ENCODE measurements at regions not wholly inside any gene's neighbourhood (a gene's known extent, or its start where the extent isn't known, plus 50 kb on each side); places are given as distances from the start of the nearest gene placed in this dataset.

- no peak overlapping the region for H3K4me3 Mint-ChIP-seq (ENCODE audit: low read depth, unreplicated experiment)
- TF ChIP-seq, protein P1, sequence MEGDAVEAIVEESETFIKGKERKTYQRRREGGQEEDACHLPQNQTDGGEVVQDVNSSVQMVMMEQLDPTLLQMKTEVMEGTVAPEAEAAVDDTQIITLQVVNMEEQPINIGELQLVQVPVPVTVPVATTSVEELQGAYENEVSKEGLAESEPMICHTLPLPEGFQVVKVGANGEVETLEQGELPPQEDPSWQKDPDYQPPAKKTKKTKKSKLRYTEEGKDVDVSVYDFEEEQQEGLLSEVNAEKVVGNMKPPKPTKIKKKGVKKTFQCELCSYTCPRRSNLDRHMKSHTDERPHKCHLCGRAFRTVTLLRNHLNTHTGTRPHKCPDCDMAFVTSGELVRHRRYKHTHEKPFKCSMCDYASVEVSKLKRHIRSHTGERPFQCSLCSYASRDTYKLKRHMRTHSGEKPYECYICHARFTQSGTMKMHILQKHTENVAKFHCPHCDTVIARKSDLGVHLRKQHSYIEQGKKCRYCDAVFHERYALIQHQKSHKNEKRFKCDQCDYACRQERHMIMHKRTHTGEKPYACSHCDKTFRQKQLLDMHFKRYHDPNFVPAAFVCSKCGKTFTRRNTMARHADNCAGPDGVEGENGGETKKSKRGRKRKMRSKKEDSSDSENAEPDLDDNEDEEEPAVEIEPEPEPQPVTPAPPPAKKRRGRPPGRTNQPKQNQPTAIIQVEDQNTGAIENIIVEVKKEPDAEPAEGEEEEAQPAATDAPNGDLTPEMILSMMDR (IDR thresholded peaks at IDR 0.05; ENCODE audit: unreplicated experiment) = no peak
- DNase-seq = no peak
- CTCF ChIA-PET = no interaction called here
- peaks cover 76% of the 10 kb centered on the region for H3K27me3 Mint-ChIP-seq (ENCODE audit: unreplicated experiment)
- peaks cover 4% of the 10 kb centered on the region for H3K9me3 Mint-ChIP-seq (ENCODE audit: low read depth, unreplicated experiment)
- no TSS peak for BruUV-seq (replicated peaks)
- intact Hi-C loops (cut with micrococcal nuclease; ENCODE audit: unreplicated experiment) = no loop called here
- no peak overlapping the region for H3K27ac Mint-ChIP-seq (ENCODE audit: unreplicated experiment)
- no peaks in the 10 kb centered on the region for H3K4me1 Mint-ChIP-seq (ENCODE audit: low read depth, unreplicated experiment)
- no peaks in the 10 kb centered on the region for H3K36me3 Mint-ChIP-seq (ENCODE audit: insufficient read depth, unreplicated experiment)
Measured at GRCh38 chr7:127530148-127530547, 55.2 kb downstream of the GCC1 start.

GRCh38 chr7:127527561-127527960 lies 57.8 kb downstream of the GCC1 start:
- TF ChIP-seq, protein P1 (IDR thresholded peaks at IDR 0.05; ENCODE audit: unreplicated experiment) = no peak
- no TSS peak for BruUV-seq (replicated peaks)
- no peak overlapping the region for H3K27ac Mint-ChIP-seq (ENCODE audit: unreplicated experiment)
- DNase-seq = no peak
- H3K27me3 Mint-ChIP-seq (ENCODE audit: unreplicated experiment) = peaks cover 50% of the 10 kb centered on the region
- intact Hi-C loops (cut with micrococcal nuclease; ENCODE audit: unreplicated experiment) = no loop called here
- CTCF ChIA-PET = no interaction called here
- H3K9me3 Mint-ChIP-seq (ENCODE audit: low read depth, unreplicated experiment) = peaks cover 4% of the 10 kb centered on the region
- no peaks in the 10 kb centered on the region for H3K4me1 Mint-ChIP-seq (ENCODE audit: low read depth, unreplicated experiment)
- no peak overlapping the region for H3K4me3 Mint-ChIP-seq (ENCODE audit: low read depth, unreplicated experiment)
- H3K36me3 Mint-ChIP-seq (ENCODE audit: insufficient read depth, unreplicated experiment) = no peaks in the 10 kb centered on the region

GRCh38 chr7:127525866-127526480 lies 59.4 kb downstream of the GCC1 start:
- DNase-seq = no peak

DNA sequence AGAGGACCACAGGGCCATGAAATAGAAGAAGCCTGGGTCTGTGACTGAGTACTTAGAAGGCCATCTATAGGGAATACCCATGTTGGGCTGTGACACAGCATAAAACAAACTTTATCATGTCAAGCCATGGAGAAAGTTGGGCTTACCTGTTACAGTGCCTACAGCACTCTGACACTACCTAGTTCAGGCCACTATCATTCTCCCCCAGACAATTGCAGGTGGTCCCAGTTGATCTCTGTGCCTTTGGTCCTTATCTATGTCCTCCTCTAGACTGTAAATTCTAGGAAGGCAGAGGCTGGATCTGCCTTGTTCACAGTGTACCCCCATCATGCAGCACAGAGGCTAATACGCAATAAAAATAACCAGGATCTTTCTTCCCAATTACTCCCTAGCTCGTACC lies 69.1 kb downstream of the GCC1 start:
- no TSS peak for BruUV-seq (replicated peaks)
- H3K27me3 Mint-ChIP-seq (ENCODE audit: unreplicated experiment) = peaks cover 64% of the 10 kb centered on the region
- CTCF ChIA-PET = interaction anchor here (0.7 kb wide), 1 partner anchor 548 kb away, joined by 3 read pairs; no protein-coding TSS in a partner anchor
- no peaks in the 10 kb centered on the region for H3K4me1 Mint-ChIP-seq (ENCODE audit: low read depth, unreplicated experiment)
- no peaks in the 10 kb centered on the region for H3K36me3 Mint-ChIP-seq (ENCODE audit: insufficient read depth, unreplicated experiment)
- DNase-seq = no peak
- TF ChIP-seq, protein P1 (IDR thresholded peaks at IDR 0.05; ENCODE audit: unreplicated experiment) = no peak
- no peak overlapping the region for H3K4me3 Mint-ChIP-seq (ENCODE audit: low read depth, unreplicated experiment)
- H3K9me3 Mint-ChIP-seq (ENCODE audit: low read depth, unreplicated experiment) = peaks cover under 1% of the 10 kb centered on the region
- intact Hi-C loops (cut with micrococcal nuclease; ENCODE audit: unreplicated experiment) = loop anchor here (10.0 kb wide), 1 partner anchor 712 kb away; no protein-coding TSS in a partner anchor
- H3K27ac Mint-ChIP-seq (ENCODE audit: unreplicated experiment) = no peak overlapping the region

More at GRCh38 chr7:127525866-127526480, 59.4 kb downstream of the GCC1 start:
- no TSS peak for BruUV-seq (replicated peaks)
- CTCF ChIA-PET = no interaction called here
- intact Hi-C loops (cut with micrococcal nuclease; ENCODE audit: unreplicated experiment) = no loop called here
- H3K9me3 Mint-ChIP-seq (ENCODE audit: low read depth, unreplicated experiment) = peaks cover 8% of the 10 kb centered on the region
- TF ChIP-seq, protein P1 (IDR thresholded peaks at IDR 0.05; ENCODE audit: unreplicated experiment) = no peak
- H3K4me1 Mint-ChIP-seq (ENCODE audit: low read depth, unreplicated experiment) = no peaks in the 10 kb centered on the region
- no peak overlapping the region for H3K4me3 Mint-ChIP-seq (ENCODE audit: low read depth, unreplicated experiment)
- no peaks in the 10 kb centered on the region for H3K36me3 Mint-ChIP-seq (ENCODE audit: insufficient read depth, unreplicated experiment)
- H3K27me3 Mint-ChIP-seq (ENCODE audit: unreplicated experiment) = peaks cover 48% of the 10 kb centered on the region
- H3K27ac Mint-ChIP-seq (ENCODE audit: unreplicated experiment) = no peak overlapping the region

All from Calu3 (cell line).